SU-DHL-6 (cell line): ENCODE measurements at regions not wholly inside any gene's neighbourhood (a gene's known extent, or its start where the extent isn't known, plus 50 kb on each side); places are given as distances from the start of the nearest gene placed in this dataset.

Experiments used
- EZH2phosphoT487 ChIP-seq: fragments of 200-600 bp; sonication (generic), shearing (Covaris generic); conservative IDR thresholded peaks from 2 replicates; pipeline ENCODE4 v1.6.1; 2018; ENCODE audit warnings: mild to moderate bottlenecking, antibody characterized with exemption, low read length, moderate library complexity, mixed read lengths
- TF ChIP-seq, protein P1 (sequence below): fragments of 200-600 bp; sonication (generic); IDR thresholded peaks from one replicate; pipeline ENCODE4 v1.5.1; 2017; ENCODE audit warnings: antibody characterized with exemption, mild to moderate bottlenecking, low read length, moderate library complexity; ENCODE audit not compliant: insufficient read depth, poor library complexity, severe bottlenecking

DNA sequence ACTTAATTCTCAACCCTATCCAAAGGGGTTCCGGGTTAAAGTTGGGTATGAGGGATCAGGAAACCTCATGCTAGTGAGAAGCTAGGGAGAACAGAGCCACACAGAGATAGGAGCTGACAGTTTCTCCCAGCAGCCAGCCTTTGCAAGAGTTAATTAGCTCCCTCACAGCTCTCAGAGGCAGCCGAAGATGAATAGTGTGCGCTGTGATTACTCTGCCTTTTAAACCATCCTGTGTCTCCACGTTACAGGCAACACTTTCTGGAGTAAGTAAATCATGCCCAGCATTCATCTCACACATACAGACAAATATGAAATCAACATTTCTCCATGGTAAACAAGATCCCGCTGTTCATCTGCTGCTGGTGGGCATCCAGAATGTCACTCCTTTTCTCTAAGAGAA is 429.6 kb downstream of the INSC start:
- TF ChIP-seq EZH2phosphoT487, result no peak
- TF ChIP-seq, protein P1, sequence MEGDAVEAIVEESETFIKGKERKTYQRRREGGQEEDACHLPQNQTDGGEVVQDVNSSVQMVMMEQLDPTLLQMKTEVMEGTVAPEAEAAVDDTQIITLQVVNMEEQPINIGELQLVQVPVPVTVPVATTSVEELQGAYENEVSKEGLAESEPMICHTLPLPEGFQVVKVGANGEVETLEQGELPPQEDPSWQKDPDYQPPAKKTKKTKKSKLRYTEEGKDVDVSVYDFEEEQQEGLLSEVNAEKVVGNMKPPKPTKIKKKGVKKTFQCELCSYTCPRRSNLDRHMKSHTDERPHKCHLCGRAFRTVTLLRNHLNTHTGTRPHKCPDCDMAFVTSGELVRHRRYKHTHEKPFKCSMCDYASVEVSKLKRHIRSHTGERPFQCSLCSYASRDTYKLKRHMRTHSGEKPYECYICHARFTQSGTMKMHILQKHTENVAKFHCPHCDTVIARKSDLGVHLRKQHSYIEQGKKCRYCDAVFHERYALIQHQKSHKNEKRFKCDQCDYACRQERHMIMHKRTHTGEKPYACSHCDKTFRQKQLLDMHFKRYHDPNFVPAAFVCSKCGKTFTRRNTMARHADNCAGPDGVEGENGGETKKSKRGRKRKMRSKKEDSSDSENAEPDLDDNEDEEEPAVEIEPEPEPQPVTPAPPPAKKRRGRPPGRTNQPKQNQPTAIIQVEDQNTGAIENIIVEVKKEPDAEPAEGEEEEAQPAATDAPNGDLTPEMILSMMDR, result no peak
